ENCODE measurements at regions not wholly inside any gene's neighbourhood (a gene's known extent, or its start where the extent isn't known, plus 50 kb on each side); places are given as distances from the start of the nearest gene placed in this dataset.

GRCh38 chr6:103983860-103984259 lies 875.9 kb downstream of the HACE1 start:
- TF ChIP-seq CTCF (IDR thresholded peaks at IDR 0.05; ENCODE audit: low read length) (no peak), EZH2 (IDR thresholded peaks at IDR 0.05; ENCODE audit: borderline replicate concordance, low read length) (no peak)

Data from OCI-LY1 (cell line).